HG02852 (cell line): ENCODE measurements at regions not wholly inside any gene's neighbourhood (a gene's known extent, or its start where the extent isn't known, plus 50 kb on each side); places are given as distances from the start of the nearest gene placed in this dataset.

ENCODE experiments used
- ATAC-seq: cut with Tn5 transposase; IDR thresholded peaks from one replicate; pipeline ENCODE4 v1.9.1; 2021; ENCODE audit warnings: mild to moderate bottlenecking, moderate library complexity; ENCODE audit not compliant: unreplicated experiment

- ATAC-seq: no peak
Observed at GRCh38 chr2:157935378-157935906, 59.3 kb upstream of the ACVR1 start.

GRCh38 chr2:157934684-157935377 is 58.7 kb upstream of the ACVR1 start:
- ATAC-seq: no peak

GRCh38 chr2:157933160-157933920 is 57.2 kb upstream of the ACVR1 start:
- no peak for ATAC-seq

- no peak for ATAC-seq
Observed at GRCh38 chr2:157932480-157933159, 56.5 kb upstream of the ACVR1 start.

- no peak for ATAC-seq
Observed at GRCh38 chr2:157931542-157931941, 55.4 kb upstream of the ACVR1 start.

GRCh38 chr2:157930728-157931127 is 54.6 kb upstream of the ACVR1 start:
- ATAC-seq: no peak

- no peak for ATAC-seq
Observed at GRCh38 chr2:157929871-157930667, 53.9 kb upstream of the ACVR1 start.

GRCh38 chr2:157928372-157928771 is 52.2 kb upstream of the ACVR1 start:
- no peak for ATAC-seq

- no peak for ATAC-seq
Observed at GRCh38 chr2:157927155-157927554, 51.0 kb upstream of the ACVR1 start.
